Endodermal cell (in vitro differentiated cells): ENCODE measurements at regions not wholly inside any gene's neighbourhood (a gene's known extent, or its start where the extent isn't known, plus 50 kb on each side); places are given as distances from the start of the nearest gene placed in this dataset.

Experiments
- DNase-seq: peaks from one replicate; pipeline ENCODE4 v3.0.0-alpha.2; 2017
- H3K27ac ChIP-seq: 2 replicates; pipeline ENCODE4 v1.5.1; 2013; ENCODE audit warnings: mild to moderate bottlenecking, low read depth, low read length, moderate library complexity
- H3K27me3 ChIP-seq: 2 replicates; pipeline ENCODE4 v1.6.1; 2013; ENCODE audit warnings: mild to moderate bottlenecking, low read length, moderate library complexity; ENCODE audit not compliant: insufficient read depth, control insufficient read depth, poor library complexity, severe bottlenecking
- H3K36me3 ChIP-seq: 2 replicates; pipeline ENCODE4 v1.7.0; 2013; ENCODE audit warnings: mild to moderate bottlenecking, low read length, moderate library complexity; ENCODE audit not compliant: control insufficient read depth, insufficient read depth
- H3K4me1 ChIP-seq: one replicate; pipeline ENCODE4 v1.7.0; 2013; ENCODE audit warnings: low read length; ENCODE audit not compliant: control insufficient read depth, insufficient read depth
- H3K4me3 ChIP-seq: 2 replicates; pipeline ENCODE4 v1.5.1; 2013; ENCODE audit warnings: mild to moderate bottlenecking, low read length, moderate library complexity
- H3K9ac ChIP-seq: 2 replicates; pipeline ENCODE4 v1.6.1; 2013; ENCODE audit warnings: mild to moderate bottlenecking, low read length, moderate library complexity; ENCODE audit not compliant: poor library complexity, severe bottlenecking; ENCODE audit errors: extremely low read depth
- H3K9me3 ChIP-seq: 2 replicates; pipeline ENCODE4 v1.6.1; 2013; ENCODE audit warnings: mild to moderate bottlenecking, low read length, moderate library complexity; ENCODE audit not compliant: control insufficient read depth
- H3K27ac Mint-ChIP-seq: 2 replicates; pipeline ENCODE4 v1.8.0; 2020; ENCODE audit warnings: mixed read lengths
- H3K27me3 Mint-ChIP-seq: 2 replicates; pipeline ENCODE4 v1.8.0; 2021; ENCODE audit warnings: mild to moderate bottlenecking, mixed read lengths; ENCODE audit not compliant: insufficient read depth
- H3K36me3 Mint-ChIP-seq: 2 replicates; pipeline ENCODE4 v1.8.0; 2020; ENCODE audit warnings: low read depth, mixed read lengths
- H3K4me1 Mint-ChIP-seq: 2 replicates; pipeline ENCODE4 v1.8.0; 2020; ENCODE audit warnings: mixed read lengths
- H3K4me3 Mint-ChIP-seq: 2 replicates; pipeline ENCODE4 v1.8.0; 2020; ENCODE audit warnings: mild to moderate bottlenecking, moderate library complexity, mixed read lengths
- H3K9me3 Mint-ChIP-seq: 2 replicates; pipeline ENCODE4 v1.8.0; 2020; ENCODE audit warnings: mild to moderate bottlenecking, mixed read lengths
- CTCF ChIP-seq: fragments of 200-600 bp; sonication (generic); conservative IDR thresholded peaks from 2 replicates; pipeline ENCODE4 v1.5.0; 2021; ENCODE audit warnings: antibody characterized with exemption, mild to moderate bottlenecking
- WGBS, 2 experiments: methylation state at CpG; one replicate each; pipeline versions ENCODE4 v1.1.5 to v1.1.7; 2013; ENCODE audit warnings: missing lambda C conversion rate in 2 of 2, mixed read lengths in 1 of 2; ENCODE audit not compliant: insufficient coverage in 1 of 2, insufficient read length in 1 of 2; 5-methylcytosine and 5-hydroxymethylcytosine counted together

DNA sequence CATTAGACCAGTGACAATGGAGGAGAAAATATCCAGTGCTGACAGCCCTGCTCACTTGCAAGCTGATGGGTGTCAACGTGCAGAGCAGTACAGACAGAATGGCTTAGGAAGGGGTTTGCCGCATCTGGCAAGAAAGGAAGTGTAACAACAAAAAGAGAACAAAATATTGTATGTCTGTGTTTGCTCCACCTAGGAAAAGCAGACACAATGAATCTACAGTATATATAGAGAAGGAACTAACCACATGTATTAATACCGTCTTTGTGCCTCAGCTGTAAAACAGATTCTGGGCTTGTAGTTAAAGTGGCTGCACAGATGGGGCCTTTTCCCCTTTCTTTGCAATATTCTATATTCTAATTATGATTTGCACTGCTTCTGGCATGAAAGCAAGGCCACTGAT, 281.1 kb upstream of the MEOX2 start:
- 94% methylated on average over 3 of the region's 3 CpGs; no CpG with 5 or more reads in 1 of the 2 experiments for WGBS, 2 experiments
- no peak overlapping the region for H3K27ac ChIP-seq
- no peaks in the 10 kb centered on the region for H3K36me3 ChIP-seq
- no peak overlapping the region for H3K4me3 Mint-ChIP-seq
- H3K27me3 ChIP-seq, result no peaks in the 10 kb centered on the region
- no peaks in the 10 kb centered on the region for H3K9me3 ChIP-seq
- TF ChIP-seq CTCF, result no peak
- H3K4me3 ChIP-seq, result no peak overlapping the region
- no peaks in the 10 kb centered on the region for H3K27me3 Mint-ChIP-seq
- H3K9me3 Mint-ChIP-seq, result no peaks in the 10 kb centered on the region
- H3K4me1 ChIP-seq, result no peaks in the 10 kb centered on the region
- no peaks in the 10 kb centered on the region for H3K36me3 Mint-ChIP-seq
- no peaks in the 10 kb centered on the region for H3K4me1 Mint-ChIP-seq
- no peak overlapping the region for H3K9ac ChIP-seq
- H3K27ac Mint-ChIP-seq, result no peak overlapping the region
- DNase-seq, result no peak

- whole genome bisulfite sequencing, 2 experiments, result 93% methylated on average over 2 of the region's 2 CpGs; no CpG with 5 or more reads in 1 of the 2 experiments
- H3K9me3 Mint-ChIP-seq, result no peaks in the 10 kb centered on the region
- no peak overlapping the region for H3K4me3 Mint-ChIP-seq
- Histone ChIP-seq H3K36me3 (no peaks in the 10 kb centered on the region), H3K9me3 (no peaks in the 10 kb centered on the region), H3K27ac (no peak overlapping the region), H3K4me3 (no peak overlapping the region), H3K9ac (no peak overlapping the region), H3K4me1 (no peaks in the 10 kb centered on the region), H3K27me3 (no peaks in the 10 kb centered on the region)
- no peaks in the 10 kb centered on the region for H3K27me3 Mint-ChIP-seq
- DNase-seq, result no peak
- H3K4me1 Mint-ChIP-seq, result no peaks in the 10 kb centered on the region
- TF ChIP-seq CTCF, result no peak
- no peak overlapping the region for H3K27ac Mint-ChIP-seq
- H3K36me3 Mint-ChIP-seq, result no peaks in the 10 kb centered on the region
These were observed 280.6 kb upstream of the MEOX2 start for GRCh38 chr7:15967121-15967520.

DNA sequence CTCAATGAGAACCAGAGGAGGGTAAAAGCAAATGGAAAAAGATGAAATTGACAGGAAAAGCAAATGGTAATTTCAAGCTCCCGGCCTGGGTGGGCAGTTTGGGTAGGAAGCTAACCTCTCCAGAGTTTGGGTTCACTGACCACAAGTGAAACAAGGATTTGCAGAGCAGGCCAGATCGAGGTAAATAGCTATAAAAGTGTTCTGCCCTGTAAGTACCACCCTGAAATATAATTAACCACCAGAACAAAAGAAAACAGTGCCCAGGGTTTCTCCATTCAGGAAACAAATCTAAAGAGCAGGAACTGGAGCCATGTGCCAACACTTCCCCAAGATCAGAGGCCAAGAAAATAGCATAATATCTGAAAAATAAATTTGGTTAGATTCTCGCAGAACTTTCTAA, 276.7 kb upstream of the MEOX2 start:
- 82 to 100% methylated on average over 1 to 3 of the region's 3 CpGs for WGBS, 2 experiments

More for the DNA sequence above, 276.7 kb upstream of the MEOX2 start:
- Histone ChIP-seq H3K4me3 (no peak overlapping the region), H3K36me3 (no peaks in the 10 kb centered on the region), H3K9ac (no peak overlapping the region), H3K9me3 (no peaks in the 10 kb centered on the region), H3K4me1 (no peaks in the 10 kb centered on the region), H3K27ac (no peak overlapping the region), H3K27me3 (no peaks in the 10 kb centered on the region)
- Mint-ChIP-seq H3K4me1 (no peaks in the 10 kb centered on the region), H3K36me3 (no peaks in the 10 kb centered on the region), H3K27ac (no peak overlapping the region), H3K9me3 (no peaks in the 10 kb centered on the region), H3K27me3 (no peaks in the 10 kb centered on the region), H3K4me3 (no peak overlapping the region)
- TF ChIP-seq CTCF, result no peak
- DNase-seq, result no peak
